WTC11 (cell line): ENCODE measurements at regions not wholly inside any gene's neighbourhood (a gene's known extent, or its start where the extent isn't known, plus 50 kb on each side); places are given as distances from the start of the nearest gene placed in this dataset.

Experiments used
- ATAC-seq: fragments of 200-7000 bp; cut with Tn5 transposase; 2 replicates; pipeline ENCODE4 v1.10.0; 2021; ENCODE audit warnings: mild to moderate bottlenecking, moderate library complexity
- CTCF ChIA-PET: fragments of 300-600 bp; sonication (Branson Sonifier 250); formaldehyde crosslinking; loops from one replicate; lab custom pipeline; 2021; ENCODE audit warnings: antibody characterized with exemption; lab: Charles Lee
- POLR2A ChIA-PET: fragments of 350-600 bp; sonication (Branson Sonifier 250); formaldehyde crosslinking; loops from one replicate; lab custom pipeline; 2021; ENCODE audit warnings: antibody characterized with exemption; lab: Charles Lee
- DNase-seq: peaks from one replicate; pipeline ENCODE4 v3.0.0; 2021; ENCODE audit warnings: low spot score
- H3K27ac Mint-ChIP-seq: 2 replicates; pipeline ENCODE4 v1.8.0; 2021; ENCODE audit warnings: mixed read lengths
- H3K27me3 Mint-ChIP-seq: 2 replicates; pipeline ENCODE4 v1.8.0; 2021; ENCODE audit warnings: low read depth, mild to moderate bottlenecking, moderate library complexity, mixed read lengths
- H3K36me3 Mint-ChIP-seq: 2 replicates; pipeline ENCODE4 v1.8.0; 2021; ENCODE audit warnings: mixed read lengths
- H3K4me1 Mint-ChIP-seq: 2 replicates; pipeline ENCODE4 v1.8.0; 2022; ENCODE audit warnings: mixed read lengths
- H3K4me3 Mint-ChIP-seq: 2 replicates; pipeline ENCODE4 v1.8.0; 2021; ENCODE audit warnings: mild to moderate bottlenecking, moderate library complexity, mixed read lengths
- H3K9me3 Mint-ChIP-seq: 2 replicates; pipeline ENCODE4 v1.8.0; 2021; ENCODE audit warnings: mixed read lengths
- AR ChIP-seq: fragments of 250-450 bp; sonication (Bioruptor Pico); IDR thresholded peaks from 2 replicates; pipeline ENCODE4 v1.9.0; 2021; ENCODE audit warnings: mild to moderate bottlenecking
- ATF2 ChIP-seq: sonication (generic); formaldehyde crosslinking; IDR thresholded peaks from 2 replicates; pipeline ENCODE4 v1.8.1; 2022; ENCODE audit warnings: low read depth, missing genetic modification reagents, borderline replicate concordance
- ATF3 ChIP-seq: sonication (generic); formaldehyde crosslinking; conservative IDR thresholded peaks from 2 replicates; pipeline ENCODE4 v1.8.1; 2022; ENCODE audit warnings: mild to moderate bottlenecking, missing genetic modification reagents
- ETV6 ChIP-seq: sonication (generic); formaldehyde crosslinking; IDR thresholded peaks from 2 replicates; pipeline ENCODE4 v1.8.1; 2022; ENCODE audit warnings: mild to moderate bottlenecking, missing genetic modification reagents
- FOXJ3 ChIP-seq: sonication (generic); formaldehyde crosslinking; IDR thresholded peaks from 2 replicates; pipeline ENCODE4 v1.9.0; 2021; ENCODE audit warnings: missing genetic modification reagents, mild to moderate bottlenecking, borderline replicate concordance
- GRHL2 ChIP-seq: fragments of 250-450 bp; sonication (Bioruptor Pico); IDR thresholded peaks from 2 replicates; pipeline ENCODE4 v1.8.0; 2022; ENCODE audit warnings: mild to moderate bottlenecking, moderate library complexity; ENCODE audit not compliant: insufficient replicate concordance, severe bottlenecking
- JAZF1 ChIP-seq: fragments of 250-450 bp; sonication (Bioruptor Pico); IDR thresholded peaks from 2 replicates; pipeline ENCODE4 v1.9.0; 2021; ENCODE audit warnings: moderate library complexity, mild to moderate bottlenecking, inconsistent platforms
- MLX ChIP-seq: sonication (generic); formaldehyde crosslinking; IDR thresholded peaks from 2 replicates; pipeline ENCODE4 v1.8.1; 2023; ENCODE audit warnings: mild to moderate bottlenecking, missing genetic modification reagents, moderate library complexity
- NR3C1 ChIP-seq: sonication (generic); formaldehyde crosslinking; conservative IDR thresholded peaks from 2 replicates; pipeline ENCODE4 v1.8.1; 2023; ENCODE audit warnings: low read depth, mild to moderate bottlenecking, missing genetic modification reagents
- PRDM15 ChIP-seq: sonication (generic); formaldehyde crosslinking; IDR thresholded peaks from 2 replicates; pipeline ENCODE4 v1.8.0; 2022; ENCODE audit warnings: missing genetic modification reagents
- USF1 ChIP-seq: sonication (generic); formaldehyde crosslinking; IDR thresholded peaks from 2 replicates; pipeline ENCODE4 v1.8.0; 2022; ENCODE audit warnings: mild to moderate bottlenecking, missing genetic modification reagents
- ZBTB43 ChIP-seq: sonication (generic); formaldehyde crosslinking; IDR thresholded peaks from 2 replicates; pipeline ENCODE4 v1.8.1; 2023; ENCODE audit warnings: mild to moderate bottlenecking, missing genetic modification reagents
- ZMAT4 ChIP-seq: fragments of 250-450 bp; sonication (Bioruptor Pico); IDR thresholded peaks from 2 replicates; pipeline ENCODE4 v1.9.0; 2021; ENCODE audit warnings: mild to moderate bottlenecking
- ZNF138 ChIP-seq: sonication (generic); formaldehyde crosslinking; conservative IDR thresholded peaks from 2 replicates; pipeline ENCODE4 v1.8.1; 2022; ENCODE audit warnings: mild to moderate bottlenecking, moderate library complexity, missing genetic modification reagents
- ZNF263 ChIP-seq: sonication (generic); formaldehyde crosslinking; IDR thresholded peaks from 2 replicates; pipeline ENCODE4 v1.8.1; 2022; ENCODE audit warnings: low read depth, mild to moderate bottlenecking, moderate library complexity, missing genetic modification reagents

- no peak for TF ChIP-seq AR
- TF ChIP-seq FOXJ3 (CRISPR knock-in tag), result no peak
- no peak for TF ChIP-seq ZNF263 (CRISPR knock-in tag)
- no peak for TF ChIP-seq MLX (CRISPR knock-in tag)
- no peak for TF ChIP-seq NR3C1 (CRISPR knock-in tag)
- TF ChIP-seq ETV6 (CRISPR knock-in tag), result no peak
- no peak for TF ChIP-seq ZMAT4 (CRISPR knock-in tag)
- TF ChIP-seq PRDM15 (CRISPR knock-in tag), result no peak
- TF ChIP-seq ZBTB43, result no peak
- TF ChIP-seq, all 79 proteins: peak for 0
These were observed 434.4 kb downstream of the METTL15 start (continued) for GRCh38 chr11:28542561-28542960.

- no peaks in the 10 kb centered on the region for H3K4me1 Mint-ChIP-seq
- POLR2A ChIA-PET, result no interaction called here
- no peaks in the 10 kb centered on the region for H3K36me3 Mint-ChIP-seq
- no peak for ATAC-seq
- H3K9me3 Mint-ChIP-seq, result no peaks in the 10 kb centered on the region
- CTCF ChIA-PET, result no interaction called here
- no peak for DNase-seq
- peaks cover 13% of the 10 kb centered on the region for H3K27me3 Mint-ChIP-seq
- no peak overlapping the region for H3K27ac Mint-ChIP-seq
- H3K4me3 Mint-ChIP-seq, result no peak overlapping the region
- TF ChIP-seq ATF2 (CRISPR knock-in tag), result no peak
- TF ChIP-seq USF1 (CRISPR knock-in tag), result no peak
- no peak for TF ChIP-seq JAZF1 (CRISPR knock-in tag)
- no peak for TF ChIP-seq GRHL2 (CRISPR knock-in tag)
- TF ChIP-seq ATF3 (CRISPR knock-in tag), result no peak
- no peak for TF ChIP-seq ZNF138 (CRISPR knock-in tag)
- no peak for TF ChIP-seq PRDM15 (CRISPR knock-in tag)
These were observed 431.2 kb downstream of the METTL15 start for GRCh38 chr11:28539239-28540030.
